Mucosa of gallbladder (tissue), 1 donor: ENCODE measurements at regions not wholly inside any gene's neighbourhood (a gene's known extent, or its start where the extent isn't known, plus 50 kb on each side); places are given as distances from the start of the nearest gene placed in this dataset.
"Not testable (repeated sequence)": the region's sequence is repeated elsewhere in the genome, so short reads cannot be mapped to it uniquely, and the experiment has no call there.

Experiments used
- DNase-seq: peaks from one replicate; pipeline ENCODE4 v3.0.0-alpha.2; 2020; ENCODE audit warnings: low spot score
- donor health status: DM: no; HTN: no; CAD: no.

DNA sequence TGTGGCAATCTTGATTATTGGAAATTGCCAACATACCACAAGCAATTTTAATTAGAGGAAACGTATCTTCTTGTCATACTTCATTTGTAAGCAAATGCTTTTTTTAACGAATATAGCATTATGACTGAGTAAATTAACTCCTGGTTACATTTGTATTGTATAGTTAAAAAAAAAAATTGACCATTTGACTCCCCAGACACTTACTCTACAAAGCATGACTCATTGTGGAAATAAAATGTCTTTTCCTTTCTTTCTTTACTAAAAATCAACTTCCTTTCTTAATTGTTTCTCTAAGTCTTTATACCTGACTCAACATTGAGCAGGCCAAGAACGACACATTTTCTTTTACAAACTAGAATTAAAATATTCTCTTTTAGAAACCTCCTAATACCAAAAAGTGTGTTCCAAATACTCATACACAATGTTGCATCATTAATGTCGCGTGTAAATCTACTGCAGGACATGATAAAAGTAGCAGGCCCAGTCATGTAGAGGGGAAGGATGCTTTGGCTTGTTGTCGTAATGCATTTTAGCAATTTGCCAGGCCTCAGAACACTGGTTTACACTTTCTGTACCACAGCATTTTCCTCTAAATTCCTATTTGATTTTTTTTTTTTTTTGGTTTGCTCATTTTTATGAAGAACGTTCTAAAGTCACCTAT, 349.6 kb upstream of the KCNH7 start:
- DNase-seq: no peak

GRCh38 chr2:163187119-163187518, 348.6 kb upstream of the KCNH7 start:
- DNase-seq: no peak

DNA sequence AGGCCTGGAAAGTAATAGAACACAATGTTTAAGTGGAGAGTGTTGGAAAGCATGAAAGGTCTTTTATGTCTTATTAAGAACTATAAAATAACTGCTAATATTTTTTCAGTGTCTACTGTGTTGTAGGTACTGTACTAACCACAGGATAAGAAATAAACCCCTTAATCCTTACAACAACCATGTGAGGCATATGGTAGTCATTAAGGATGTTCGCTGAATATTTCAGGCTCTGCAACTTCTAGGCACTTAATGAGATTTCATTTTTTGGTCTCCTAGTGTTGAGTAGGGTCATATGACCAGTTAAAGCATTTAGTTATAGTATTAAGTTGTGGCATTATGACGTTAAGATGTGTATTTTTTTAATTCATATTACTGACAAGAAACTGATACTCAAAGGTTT, 346.6 kb upstream of the KCNH7 start:
- no peak for DNase-seq

DNA sequence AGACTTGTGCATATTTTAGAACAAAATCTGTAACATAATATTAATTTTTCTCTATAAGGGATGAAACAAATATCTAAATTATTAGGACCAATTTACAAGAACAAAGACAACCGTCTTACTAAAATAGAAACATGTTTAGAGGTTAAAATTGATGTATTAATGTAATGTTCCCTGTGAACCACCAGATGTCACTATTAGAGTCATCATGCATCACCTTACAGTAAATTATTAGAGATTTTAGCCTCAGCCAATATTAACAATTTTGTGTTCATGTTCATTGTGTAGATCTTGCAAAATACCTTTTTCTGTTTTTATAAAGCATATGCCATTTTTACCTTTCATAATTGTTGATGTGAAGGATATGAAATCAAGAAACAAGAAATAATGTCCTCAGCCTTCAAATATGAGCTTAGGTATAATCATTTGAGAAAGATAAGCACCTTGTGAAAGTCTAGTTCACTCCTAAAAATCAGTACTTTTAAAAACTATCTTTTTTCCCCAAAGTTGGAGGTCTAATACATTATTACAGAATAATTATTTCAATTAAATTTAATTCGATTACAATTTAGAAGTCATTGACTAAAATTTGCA, 344.3 kb upstream of the KCNH7 start:
- DNase-seq: no peak

- DNase-seq: no peak
Measured at GRCh38 chr2:163177592-163177991, 339.0 kb upstream of the KCNH7 start.

DNA sequence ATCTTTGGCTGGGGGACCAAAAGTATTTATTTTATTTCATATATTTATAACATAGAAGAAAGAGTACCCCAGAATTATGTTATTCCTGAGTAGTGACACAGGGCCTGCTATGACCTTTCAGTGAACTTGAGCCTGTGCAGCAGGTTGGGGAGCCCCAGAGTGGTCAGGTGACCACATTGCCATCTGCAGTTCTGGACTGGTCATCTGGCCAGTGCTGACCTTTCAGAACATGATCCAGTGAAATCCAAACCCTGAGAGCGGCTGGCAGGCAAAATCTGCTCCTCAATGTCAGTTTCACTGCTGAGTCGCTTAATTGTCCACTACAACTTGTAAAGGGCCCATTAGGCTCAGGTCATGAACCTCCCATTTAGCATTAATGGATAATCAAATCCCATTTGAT, 336.7 kb upstream of the KCNH7 start:
- DNase-seq: no peak

GRCh38 chr2:163173591-163173990, 335.0 kb upstream of the KCNH7 start:
- no peak for DNase-seq

- no peak for DNase-seq
Measured at GRCh38 chr2:163171786-163172530, 333.4 kb upstream of the KCNH7 start.

- no peak for DNase-seq
Measured at GRCh38 chr2:163157891-163158496, 319.4 kb upstream of the KCNH7 start.

- no peak for DNase-seq
Measured at GRCh38 chr2:163157411-163157810, 318.8 kb upstream of the KCNH7 start.

DNA sequence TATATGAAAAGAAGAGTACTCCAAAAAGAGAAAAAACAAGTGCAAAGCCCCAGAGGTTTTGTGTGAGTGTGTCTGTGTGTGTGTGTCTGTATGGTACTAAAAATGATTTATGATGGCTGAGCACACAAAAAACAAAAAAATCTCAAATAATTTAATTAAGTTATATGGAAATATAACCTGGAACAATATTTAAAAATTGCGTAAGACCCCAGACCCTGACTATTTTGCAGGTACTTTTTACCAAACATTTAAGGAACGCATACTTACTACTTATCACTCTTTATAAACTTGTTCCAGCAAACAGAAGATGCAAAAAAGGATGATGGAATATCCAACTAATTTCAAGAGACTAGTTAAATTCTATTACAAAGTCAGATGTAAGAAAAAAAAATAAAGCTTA, 317.4 kb upstream of the KCNH7 start:
- DNase-seq: no peak

GRCh38 chr2:163155279-163155883, 316.8 kb upstream of the KCNH7 start:
- DNase-seq: no peak

DNA sequence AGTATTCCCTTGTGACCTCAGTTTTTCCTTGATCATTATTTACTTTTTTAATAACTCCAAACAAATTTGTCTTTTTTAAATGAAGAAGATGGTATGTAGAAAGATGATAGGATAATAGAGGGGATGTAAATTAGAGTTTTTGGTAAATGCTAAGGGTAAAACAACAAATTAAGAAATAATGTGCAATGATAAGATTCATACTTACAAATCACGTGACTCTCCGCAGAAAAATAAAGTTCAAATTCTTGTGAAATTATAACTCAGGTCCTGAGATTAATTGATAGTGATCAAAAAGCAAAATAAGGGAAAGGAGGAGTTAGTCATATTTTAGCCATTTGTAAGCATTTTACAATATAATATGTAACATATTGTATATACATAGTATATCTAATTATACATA, 304.1 kb upstream of the KCNH7 start:
- no peak for DNase-seq

DNA sequence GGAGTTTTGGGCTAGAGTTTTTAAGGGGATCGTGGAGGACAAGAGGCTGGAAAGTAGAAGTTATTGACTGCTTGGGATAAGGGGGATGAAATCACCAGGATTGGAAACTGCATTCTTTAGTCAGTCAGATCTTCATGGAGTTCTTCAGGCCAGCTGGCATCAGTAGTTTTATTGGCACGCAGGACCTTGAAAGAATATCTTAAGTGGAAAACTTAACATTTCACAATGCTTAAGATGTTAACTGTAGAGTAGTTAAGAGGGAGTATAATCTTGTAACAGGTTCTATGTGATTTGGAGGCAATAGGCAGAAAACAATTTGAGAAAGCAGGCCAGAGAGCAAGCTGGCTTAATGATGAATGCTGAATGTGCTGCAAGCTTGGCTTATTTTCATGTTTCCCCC, 300.4 kb upstream of the KCNH7 start:
- no peak for DNase-seq

DNA sequence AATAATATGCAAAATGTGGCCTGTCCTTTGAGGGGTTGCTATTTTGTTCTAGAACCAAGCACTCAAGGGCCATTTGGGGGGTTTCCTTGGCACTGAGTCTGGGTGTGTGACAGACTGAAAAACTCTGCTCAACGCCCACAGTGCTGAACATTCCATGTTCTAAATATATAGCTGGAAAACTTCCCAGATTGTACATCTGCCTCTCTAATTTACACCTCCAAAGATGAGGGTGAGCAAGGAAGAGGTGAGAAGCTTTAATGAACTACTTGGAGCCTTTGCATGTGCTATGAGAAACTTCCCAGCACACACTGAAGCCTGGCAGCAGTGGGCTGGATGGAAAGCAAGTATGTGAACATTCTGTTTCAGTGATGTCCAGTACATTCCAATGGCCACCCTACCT, 296.7 kb upstream of the KCNH7 start:
- DNase-seq: no peak

DNA sequence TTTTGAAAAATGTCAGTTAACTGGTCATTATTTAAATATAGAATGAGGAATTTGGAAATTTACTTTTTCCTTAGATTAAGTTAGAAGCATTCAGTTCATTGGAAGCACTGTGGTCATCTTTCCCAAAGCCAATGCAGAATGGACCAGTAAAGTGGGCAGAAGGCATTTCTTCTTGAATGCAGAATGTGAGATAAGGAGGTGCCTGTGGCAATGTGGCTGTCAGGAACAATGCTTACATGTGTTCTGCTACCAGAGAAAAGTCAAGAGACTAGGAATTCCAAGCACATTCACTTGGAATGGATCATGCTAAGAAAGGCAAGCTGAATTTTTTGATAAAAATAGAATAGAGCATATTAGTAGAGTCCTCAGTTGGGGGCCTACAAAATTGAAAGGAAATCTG, 295.0 kb upstream of the KCNH7 start:
- DNase-seq: no peak

- no peak for DNase-seq
Measured at GRCh38 chr2:163132850-163133249, 294.3 kb upstream of the KCNH7 start.

DNA sequence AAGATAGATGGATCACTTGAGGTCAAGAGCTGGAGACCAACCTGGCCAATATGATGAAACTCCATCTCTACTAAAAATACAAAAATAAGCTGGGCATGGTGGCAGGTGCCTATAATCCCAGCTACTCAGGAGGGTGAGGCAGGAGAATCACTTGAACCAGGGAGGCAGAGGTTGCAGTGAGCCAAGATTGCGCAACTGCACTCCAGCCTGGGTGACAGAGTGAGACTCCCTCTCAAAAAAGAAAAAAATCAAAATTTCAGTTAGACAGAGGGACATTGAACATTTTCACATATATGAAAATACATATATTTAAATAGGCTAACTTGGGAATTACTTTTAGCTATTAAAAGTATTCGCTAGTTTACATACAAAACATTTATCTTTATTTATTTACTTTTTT, 293.6 kb upstream of the KCNH7 start:
- not testable (repeated sequence) for DNase-seq

DNA sequence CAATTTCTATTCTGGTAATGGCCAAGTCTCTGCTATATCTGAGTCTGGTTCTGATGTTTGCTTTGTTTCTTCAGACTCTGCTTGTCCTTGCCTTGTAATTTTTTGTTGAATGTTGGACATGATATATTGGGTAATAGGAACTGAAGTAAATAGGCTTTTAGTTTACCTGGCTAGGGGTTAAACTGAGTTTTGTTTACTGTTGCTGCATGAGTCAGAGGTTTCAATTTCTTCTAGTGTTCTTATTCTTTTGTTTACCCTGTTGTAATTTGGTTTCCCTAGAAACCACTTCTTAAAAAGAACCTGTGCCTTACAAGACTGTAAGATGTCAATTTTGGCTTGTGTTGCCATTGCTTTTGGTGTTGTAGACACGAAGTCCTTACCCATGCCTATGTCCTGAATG, 285.0 kb upstream of the KCNH7 start:
- no peak for DNase-seq

DNA sequence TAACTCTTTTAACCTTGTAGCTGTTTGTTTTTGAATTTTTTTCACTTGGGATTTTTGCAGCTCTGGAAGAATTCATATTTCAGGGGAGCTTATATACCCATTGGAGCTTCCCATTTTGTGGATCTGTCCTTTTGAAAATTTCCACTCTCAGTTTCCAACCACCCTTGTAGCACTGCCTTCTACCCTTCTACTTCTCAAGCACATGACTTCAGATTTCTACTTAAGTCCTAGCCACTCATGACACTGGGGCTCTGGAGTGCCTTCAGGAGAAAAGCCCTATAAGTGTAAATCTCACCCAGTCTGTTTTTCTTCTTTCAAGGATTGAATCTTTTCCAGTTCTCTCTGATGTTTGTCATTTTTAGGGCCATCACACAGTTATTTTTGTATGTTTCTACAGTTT, 283.7 kb upstream of the KCNH7 start:
- DNase-seq: no peak

- no peak for DNase-seq
Measured at GRCh38 chr2:163121483-163121882, 282.9 kb upstream of the KCNH7 start.

DNA sequence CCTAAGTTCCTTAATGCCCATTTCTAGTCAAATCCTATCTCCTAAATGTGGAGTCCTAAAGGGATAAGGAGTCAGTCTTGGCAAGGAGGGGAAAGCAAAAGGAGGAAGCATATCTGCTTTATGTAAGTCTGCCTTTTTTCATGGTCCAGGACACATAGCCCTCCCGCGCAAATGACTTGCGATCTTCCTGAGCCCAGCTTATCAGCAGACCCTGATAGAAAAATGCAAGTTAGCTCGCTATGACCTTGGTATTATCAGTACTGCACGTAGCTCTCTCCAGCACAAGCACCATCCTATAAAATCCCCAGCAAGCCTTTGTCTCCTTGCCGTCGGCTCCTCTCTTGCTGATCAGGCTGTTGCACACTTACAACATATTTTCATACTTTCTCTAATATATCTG, 281.4 kb upstream of the KCNH7 start:
- no peak for DNase-seq

DNA sequence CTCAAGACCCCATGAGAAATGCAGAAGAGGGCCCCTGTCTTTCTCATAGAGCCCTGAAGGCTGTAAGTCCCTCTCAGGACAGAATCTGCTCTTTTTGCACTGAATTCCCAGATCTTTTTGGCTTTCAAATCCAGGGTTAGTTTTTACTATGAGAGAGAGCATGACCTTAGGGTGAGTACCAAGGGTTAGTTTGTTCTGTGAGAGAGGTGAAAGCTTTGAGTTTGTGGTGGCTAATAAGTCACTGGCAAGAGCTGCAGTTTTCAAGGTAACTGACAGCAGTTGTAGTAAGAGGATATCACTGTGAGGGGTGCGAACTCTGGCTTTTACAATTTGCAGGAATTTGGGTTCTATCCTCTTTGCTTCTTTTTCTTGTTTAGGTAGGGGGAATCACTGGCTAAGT, 248.4 kb upstream of the KCNH7 start:
- DNase-seq: no peak
